A549 (cell line): ENCODE measurements at regions not wholly inside any gene's neighbourhood (a gene's known extent, or its start where the extent isn't known, plus 50 kb on each side); places are given as distances from the start of the nearest gene placed in this dataset.

Source experiments
- ATAC-seq, 2 experiments: fragments of 200-7000 bp in 1 of 2; fragments of >200 bp in 1 of 2; cut with Nextera tagmentation in 1 of 2; cut with Tn5 transposase in 1 of 2; 3 replicates each; pipeline versions ENCODE4 v1.8.0 to v1.9.1; 2018 to 2020; ENCODE audit warnings: mild to moderate bottlenecking in 1 of 2, moderate library complexity in 1 of 2
- CTCF ChIA-PET: fragments of 300-600 bp; sonication (Branson Sonifier 250); formaldehyde crosslinking; extraction: SDS; loops from one replicate; lab custom pipeline; 2021; ENCODE audit warnings: antibody characterized with exemption, inconsistent platforms; lab: Yijun Ruan, JAX
- POLR2A ChIA-PET: fragments of 350-600 bp; formaldehyde crosslinking; extraction: SDS; loops from one replicate; lab custom pipeline; 2021; ENCODE audit warnings: antibody characterized with exemption, inconsistent platforms; lab: Yijun Ruan, JAX
- DNase-seq, 2 experiments: peaks; one replicate each; pipeline versions ENCODE4 v3.0.0 to v3.0.0-alpha.2; 2011 to 2016; ENCODE audit warnings: low read depth in 1 of 2, low spot score in 1 of 2
- FAIRE-seq: peaks from 2 replicates; lab custom pipeline; 2011; peaks lifted over from hg19 to GRCh38; lab: Jason Lieb, UNC
- H3K27ac ChIP-seq, 2 experiments: fragments of >200 bp; sonication (Bioruptor Twin); formaldehyde crosslinking; 3 replicates each; pipeline ENCODE4 v1.5.1; 2016 to 2017
- H3K4me1 ChIP-seq: fragments of >200 bp; sonication (Bioruptor Twin); formaldehyde crosslinking; 3 replicates; pipeline ENCODE4 v1.6.1; 2016
- H3K4me2 ChIP-seq: fragments of >200 bp; sonication (Bioruptor Twin); formaldehyde crosslinking; 3 replicates; pipeline ENCODE4 v1.6.1; 2016
- H3K4me3 ChIP-seq: fragments of >200 bp; sonication (Bioruptor Twin); formaldehyde crosslinking; 3 replicates; pipeline ENCODE4 v1.5.1; 2016
- H3K9me3 ChIP-seq: fragments of >200 bp; sonication (Bioruptor Twin); formaldehyde crosslinking; 3 replicates; pipeline ENCODE4 v1.6.1; 2016
- CHD2 ChIP-seq: fragments of 150-350 bp; IDR thresholded peaks from 2 replicates; pipeline ENCODE4 v1.6.1; 2014; ENCODE audit warnings: low read length; ENCODE audit not compliant: partially characterized antibody
- FOSB ChIP-seq: fragments of 250-450 bp; sonication (Bioruptor Pico); IDR thresholded peaks from 2 replicates; pipeline ENCODE4 v1.5.0; 2020; ENCODE audit warnings: mild to moderate bottlenecking, moderate library complexity
- FOXS1 ChIP-seq: fragments of 250-450 bp; sonication (Bioruptor Pico); IDR thresholded peaks from 2 replicates; pipeline ENCODE4 v1.5.0; 2020; ENCODE audit warnings: mild to moderate bottlenecking, moderate library complexity
- GATA3 ChIP-seq: IDR thresholded peaks from 2 replicates; pipeline ENCODE4 v1.6.1; 2012; ENCODE audit warnings: borderline replicate concordance
- HEYL ChIP-seq: fragments of 250-450 bp; sonication (Bioruptor Pico); IDR thresholded peaks from 2 replicates; pipeline ENCODE4 v1.8.0; 2021; ENCODE audit warnings: mild to moderate bottlenecking, moderate library complexity
- HMGXB4 ChIP-seq: fragments of 250-450 bp; sonication (Bioruptor Pico); IDR thresholded peaks from 2 replicates; pipeline ENCODE4 v1.5.0; 2021; ENCODE audit warnings: mild to moderate bottlenecking, moderate library complexity, borderline replicate concordance
- JUN ChIP-seq, 2 experiments: fragments of >200 bp; sonication (Bioruptor Twin); formaldehyde crosslinking; IDR thresholded peaks; 2 replicates in 1 of 2; 3 replicates in 1 of 2; pipeline ENCODE4 v1.6.1; 2016 to 2017
- KDM5A ChIP-seq: fragments of 200-600 bp; sonication (generic); IDR thresholded peaks from 2 replicates; pipeline ENCODE4 v1.6.1; 2016; ENCODE audit warnings: antibody characterized with exemption, mild to moderate bottlenecking
- MAFK ChIP-seq: fragments of 450-650 bp; IDR thresholded peaks from 2 replicates; pipeline ENCODE4 v1.6.1; 2014; ENCODE audit not compliant: partially characterized antibody
- NFE2L2 ChIP-seq: fragments of 150-350 bp; conservative IDR thresholded peaks from 2 replicates; pipeline ENCODE4 v1.6.1; 2014; ENCODE audit warnings: low read length
- NR3C1 ChIP-seq: fragments of >200 bp; sonication (Bioruptor Twin); formaldehyde crosslinking; IDR thresholded peaks from 3 replicates; pipeline ENCODE4 v1.6.1; 2017
- PHF8 ChIP-seq: fragments of 200-600 bp; sonication (generic); IDR thresholded peaks from 2 replicates; pipeline ENCODE4 v1.6.1; 2016; ENCODE audit warnings: low read depth, mild to moderate bottlenecking, antibody characterized with exemption, moderate library complexity, borderline replicate concordance
- POLR2AphosphoS2 ChIP-seq: conservative IDR thresholded peaks from 2 replicates; pipeline ENCODE4 v1.6.1; 2012; ENCODE audit warnings: low read length, improper control_type of control experiment, inconsistent platforms
- REST ChIP-seq: fragments of 200-600 bp; sonication (generic); IDR thresholded peaks from 2 replicates; pipeline ENCODE4 v1.6.1; 2016; ENCODE audit warnings: antibody characterized with exemption, mild to moderate bottlenecking, moderate library complexity
- ZC3H11A ChIP-seq: fragments of 450-650 bp; IDR thresholded peaks from 2 replicates; pipeline ENCODE4 v1.6.1; 2014; ENCODE audit warnings: antibody characterized with exemption, mild to moderate bottlenecking
- ZNF302 ChIP-seq: fragments of 250-450 bp; sonication (Bioruptor Pico); IDR thresholded peaks from 2 replicates; pipeline ENCODE4 v1.9.0; 2021; ENCODE audit warnings: inconsistent platforms, mild to moderate bottlenecking, moderate library complexity
- WGBS: methylation state at CpG from one replicate; pipeline ENCODE4 v1.1.6; 2017; ENCODE audit errors: missing lambda C conversion rate; 5-methylcytosine and 5-hydroxymethylcytosine counted together

DNA sequence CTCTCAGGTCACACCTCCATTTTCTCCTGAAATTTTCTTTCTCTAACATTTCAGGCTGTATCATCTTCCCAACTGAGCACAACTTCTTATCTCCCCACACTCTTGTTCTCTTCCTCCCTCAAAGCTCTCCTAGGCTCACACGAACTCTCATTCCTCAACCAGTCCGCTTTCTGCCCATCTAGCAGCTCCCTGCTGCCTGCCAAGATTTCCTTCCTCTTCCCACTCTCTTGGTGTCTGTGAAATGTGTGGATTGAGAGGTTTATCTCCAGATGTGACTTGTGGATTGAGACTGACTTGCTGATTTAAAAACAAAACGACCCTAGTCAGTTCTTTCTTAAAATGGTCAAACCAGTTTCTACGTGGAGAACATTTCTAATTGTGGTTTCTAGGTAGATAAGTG lies 106.3 kb downstream of the MTNR1B start:
- no peak for FAIRE-seq
- H3K4me1 ChIP-seq = no peaks in the 10 kb centered on the region
- H3K4me2 ChIP-seq = no peak overlapping the region
- WGBS = 71% methylated on average over 4 of the region's 4 CpGs
- H3K9me3 ChIP-seq = no peaks in the 10 kb centered on the region
- TF ChIP-seq JUN (IDR thresholded peaks at IDR 0.05) (no peak), KDM5A (no peak), HMGXB4 (CRISPR knock-in tag) (no peak), FOSB (CRISPR knock-in tag) (no peak), REST (no peak), GATA3 (no peak), NFE2L2 (no peak), FOXS1 (CRISPR knock-in tag) (no peak), NR3C1 (no peak)
- TF ChIP-seq, all 56 proteins: peak for 0
- ChIA-PET CTCF (no interaction called here), POLR2A (no interaction called here)
- DNase-seq = no peak
- Histone ChIP-seq H3K27ac (no peak overlapping the region), H3K4me3 (no peak overlapping the region)
- ATAC-seq = no peak

- DNase-seq (no peak), ATAC-seq (no peak), FAIRE-seq (no peak)
- ChIA-PET POLR2A (no interaction called here), CTCF (interaction anchor here (3.0 kb wide), 1 partner anchor 138 kb away, joined by 10 read pairs; no protein-coding TSS in a partner anchor)
- no peaks in the 10 kb centered on the region for H3K9me3 ChIP-seq
- H3K4me3 ChIP-seq = no peak overlapping the region
- H3K27ac ChIP-seq = 0 out of 6 replicates have a peak overlapping the region, but pooled peaks of 1 of the 2 experiments have one; percentile 34
- WGBS = 72% methylated on average over 6 of the region's 6 CpGs
- no peak overlapping the region for H3K4me2 ChIP-seq
- TF ChIP-seq GATA3 (no peak), MAFK (peak; percentile 19), ZC3H11A (no peak), PHF8 (no peak), POLR2AphosphoS2 (no peak), ZNF302 (CRISPR knock-in tag) (no peak), CHD2 (no peak), HEYL (CRISPR knock-in tag) (no peak)
- no peaks in the 10 kb centered on the region for H3K4me1 ChIP-seq
Observed at GRCh38 chr11:93080146-93080759, 110.8 kb downstream of the MTNR1B start.

DNA sequence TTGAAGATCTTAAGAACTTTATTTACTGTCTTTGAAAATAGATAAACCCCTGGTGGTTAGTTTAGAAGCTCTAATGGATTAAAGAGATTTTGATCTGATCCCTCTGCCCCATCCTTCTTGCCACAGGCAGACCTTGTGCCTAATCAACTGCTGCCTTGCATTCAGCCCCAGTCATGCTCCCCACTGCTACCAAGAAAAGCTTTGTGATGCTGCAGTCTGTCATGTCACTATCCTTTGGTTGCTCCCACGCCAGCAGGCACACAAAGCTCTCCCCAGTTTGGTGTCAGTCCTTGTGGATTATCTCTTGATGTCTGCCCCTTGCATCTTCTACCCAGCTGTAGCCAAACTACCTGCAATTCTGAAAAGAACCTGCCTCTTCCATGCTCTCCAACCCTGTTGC lies 112.2 kb downstream of the MTNR1B start:
- H3K27ac ChIP-seq = no peak overlapping the region
- H3K9me3 ChIP-seq = no peaks in the 10 kb centered on the region
- ATAC-seq = no peak
- H3K4me1 ChIP-seq = no peaks in the 10 kb centered on the region
- no peak overlapping the region for H3K4me2 ChIP-seq
- no peak for TF ChIP-seq NFE2L2
- FAIRE-seq = no peak
- CTCF ChIA-PET = no interaction called here
- WGBS = 60% methylated on average over 1 of the region's 1 CpG
- POLR2A ChIA-PET = no interaction called here
- no peak for DNase-seq
- H3K4me3 ChIP-seq = no peak overlapping the region
